ENCODE measurements at regions not wholly inside any gene's neighbourhood (a gene's known extent, or its start where the extent isn't known, plus 50 kb on each side); places are given as distances from the start of the nearest gene placed in this dataset.

GRCh38 chr5:16013334-16014065 is 166.1 kb downstream of the MARCHF11 start:
- no peak for DNase-seq (ENCODE audit: low read depth, low spot score)
- Histone ChIP-seq H3K27me3 (ENCODE audit: insufficient read depth, insufficient read length) (no peaks in the 10 kb centered on the region), H3K4me3 (ENCODE audit: insufficient read length, low read depth) (no peak overlapping the region), H3K36me3 (ENCODE audit: insufficient read depth, insufficient read length, low read length) (no peaks in the 10 kb centered on the region), H3K9ac (ENCODE audit: insufficient read length, low read depth) (no peak overlapping the region), H3K9me3 (ENCODE audit: insufficient read depth, low read length) (peaks cover 18% of the 10 kb centered on the region), H3K4me1 (ENCODE audit: insufficient read depth, insufficient read length) (no peaks in the 10 kb centered on the region)
- TF ChIP-seq ZNF274 (IDR thresholded peaks at IDR 0.05; ENCODE audit: low read depth, low read length) = no peak
- no peak for TF ChIP-seq SUZ12 (IDR thresholded peaks at IDR 0.05; ENCODE audit: extremely low read depth, insufficient read depth, insufficient read length)
- TF ChIP-seq YY1 (IDR thresholded peaks at IDR 0.05; ENCODE audit: insufficient read depth, insufficient read length) = no peak

GRCh38 chr5:16009256-16009655 is 170.3 kb downstream of the MARCHF11 start:
- Histone ChIP-seq H3K9me3 (ENCODE audit: insufficient read depth, low read length) (peaks cover 14% of the 10 kb centered on the region), H3K36me3 (ENCODE audit: insufficient read depth, insufficient read length, low read length) (no peaks in the 10 kb centered on the region), H3K4me1 (ENCODE audit: insufficient read depth, insufficient read length) (no peaks in the 10 kb centered on the region), H3K9ac (ENCODE audit: insufficient read length, low read depth) (no peak overlapping the region), H3K27me3 (ENCODE audit: insufficient read depth, insufficient read length) (no peaks in the 10 kb centered on the region), H3K4me3 (ENCODE audit: insufficient read length, low read depth) (no peak overlapping the region)
- TF ChIP-seq ZNF274 (IDR thresholded peaks at IDR 0.05; ENCODE audit: low read depth, low read length) (no peak), SUZ12 (IDR thresholded peaks at IDR 0.05; ENCODE audit: extremely low read depth, insufficient read depth, insufficient read length) (no peak), YY1 (IDR thresholded peaks at IDR 0.05; ENCODE audit: insufficient read depth, insufficient read length) (no peak)
- no peak for DNase-seq (ENCODE audit: low read depth, low spot score)

GRCh38 chr5:16007750-16008415 is 171.7 kb downstream of the MARCHF11 start:
- H3K9ac ChIP-seq (ENCODE audit: insufficient read length, low read depth) = no peak overlapping the region
- no peaks in the 10 kb centered on the region for H3K4me1 ChIP-seq (ENCODE audit: insufficient read depth, insufficient read length)
- H3K36me3 ChIP-seq (ENCODE audit: insufficient read depth, insufficient read length, low read length) = no peaks in the 10 kb centered on the region
- DNase-seq (ENCODE audit: low read depth, low spot score) = no peak
- TF ChIP-seq YY1 (IDR thresholded peaks at IDR 0.05; ENCODE audit: insufficient read depth, insufficient read length) (no peak), SUZ12 (IDR thresholded peaks at IDR 0.05; ENCODE audit: extremely low read depth, insufficient read depth, insufficient read length) (no peak), ZNF274 (IDR thresholded peaks at IDR 0.05; ENCODE audit: low read depth, low read length) (no peak)
- peaks cover 14% of the 10 kb centered on the region for H3K9me3 ChIP-seq (ENCODE audit: insufficient read depth, low read length)
- H3K27me3 ChIP-seq (ENCODE audit: insufficient read depth, insufficient read length) = no peaks in the 10 kb centered on the region
- no peak overlapping the region for H3K4me3 ChIP-seq (ENCODE audit: insufficient read length, low read depth)

- Histone ChIP-seq H3K27me3 (ENCODE audit: insufficient read depth, insufficient read length) (no peaks in the 10 kb centered on the region), H3K4me3 (ENCODE audit: insufficient read length, low read depth) (no peak overlapping the region), H3K36me3 (ENCODE audit: insufficient read depth, insufficient read length, low read length) (no peaks in the 10 kb centered on the region), H3K9me3 (ENCODE audit: insufficient read depth, low read length) (peaks cover 14% of the 10 kb centered on the region), H3K9ac (ENCODE audit: insufficient read length, low read depth) (no peak overlapping the region), H3K4me1 (ENCODE audit: insufficient read depth, insufficient read length) (no peaks in the 10 kb centered on the region)
- DNase-seq (ENCODE audit: low read depth, low spot score) = no peak
- TF ChIP-seq ZNF274 (IDR thresholded peaks at IDR 0.05; ENCODE audit: low read depth, low read length) (no peak), YY1 (IDR thresholded peaks at IDR 0.05; ENCODE audit: insufficient read depth, insufficient read length) (no peak), SUZ12 (IDR thresholded peaks at IDR 0.05; ENCODE audit: extremely low read depth, insufficient read depth, insufficient read length) (no peak)
Measured at GRCh38 chr5:16005225-16005624, 174.4 kb downstream of the MARCHF11 start.

GRCh38 chr5:16000056-16000455 is 179.5 kb downstream of the MARCHF11 start:
- H3K9me3 ChIP-seq (ENCODE audit: insufficient read depth, low read length) = no peaks in the 10 kb centered on the region

GRCh38 chr5:15995341-15996052 is 184.1 kb downstream of the MARCHF11 start:
- Histone ChIP-seq H3K9me3 (ENCODE audit: insufficient read depth, low read length) (peaks cover 15% of the 10 kb centered on the region), H3K27me3 (ENCODE audit: insufficient read depth, insufficient read length) (no peaks in the 10 kb centered on the region), H3K4me1 (ENCODE audit: insufficient read depth, insufficient read length) (no peaks in the 10 kb centered on the region), H3K9ac (ENCODE audit: insufficient read length, low read depth) (no peak overlapping the region), H3K4me3 (ENCODE audit: insufficient read length, low read depth) (no peak overlapping the region), H3K36me3 (ENCODE audit: insufficient read depth, insufficient read length, low read length) (no peaks in the 10 kb centered on the region)
- TF ChIP-seq ZNF274 (IDR thresholded peaks at IDR 0.05; ENCODE audit: low read depth, low read length) (no peak), SUZ12 (IDR thresholded peaks at IDR 0.05; ENCODE audit: extremely low read depth, insufficient read depth, insufficient read length) (no peak), YY1 (IDR thresholded peaks at IDR 0.05; ENCODE audit: insufficient read depth, insufficient read length) (no peak)
- DNase-seq (ENCODE audit: low read depth, low spot score) = peak; percentile 13

More at GRCh38 chr5:16000056-16000455, 179.5 kb downstream of the MARCHF11 start:
- H3K4me1 ChIP-seq (ENCODE audit: insufficient read depth, insufficient read length) = no peaks in the 10 kb centered on the region
- H3K36me3 ChIP-seq (ENCODE audit: insufficient read depth, insufficient read length, low read length) = no peaks in the 10 kb centered on the region
- TF ChIP-seq SUZ12 (IDR thresholded peaks at IDR 0.05; ENCODE audit: extremely low read depth, insufficient read depth, insufficient read length) (no peak), ZNF274 (IDR thresholded peaks at IDR 0.05; ENCODE audit: low read depth, low read length) (no peak), YY1 (IDR thresholded peaks at IDR 0.05; ENCODE audit: insufficient read depth, insufficient read length) (no peak)
- H3K9ac ChIP-seq (ENCODE audit: insufficient read length, low read depth) = no peak overlapping the region
- no peak overlapping the region for H3K4me3 ChIP-seq (ENCODE audit: insufficient read length, low read depth)
- no peaks in the 10 kb centered on the region for H3K27me3 ChIP-seq (ENCODE audit: insufficient read depth, insufficient read length)
- no peak for DNase-seq (ENCODE audit: low read depth, low spot score)

- Histone ChIP-seq H3K36me3 (ENCODE audit: insufficient read depth, insufficient read length, low read length) (no peaks in the 10 kb centered on the region), H3K4me3 (ENCODE audit: insufficient read length, low read depth) (no peak overlapping the region), H3K9me3 (ENCODE audit: insufficient read depth, low read length) (peaks cover 15% of the 10 kb centered on the region), H3K9ac (ENCODE audit: insufficient read length, low read depth) (no peak overlapping the region), H3K4me1 (ENCODE audit: insufficient read depth, insufficient read length) (no peaks in the 10 kb centered on the region), H3K27me3 (ENCODE audit: insufficient read depth, insufficient read length) (no peaks in the 10 kb centered on the region)
- no peak for DNase-seq (ENCODE audit: low read depth, low spot score)
- TF ChIP-seq SUZ12 (IDR thresholded peaks at IDR 0.05; ENCODE audit: extremely low read depth, insufficient read depth, insufficient read length) (no peak), ZNF274 (IDR thresholded peaks at IDR 0.05; ENCODE audit: low read depth, low read length) (no peak), YY1 (IDR thresholded peaks at IDR 0.05; ENCODE audit: insufficient read depth, insufficient read length) (no peak)
Measured at GRCh38 chr5:15993919-15994318, 185.7 kb downstream of the MARCHF11 start.
